ENCODE measurements at regions not wholly inside any gene's neighbourhood (a gene's known extent, or its start where the extent isn't known, plus 50 kb on each side); places are given as distances from the start of the nearest gene placed in this dataset.

DNA sequence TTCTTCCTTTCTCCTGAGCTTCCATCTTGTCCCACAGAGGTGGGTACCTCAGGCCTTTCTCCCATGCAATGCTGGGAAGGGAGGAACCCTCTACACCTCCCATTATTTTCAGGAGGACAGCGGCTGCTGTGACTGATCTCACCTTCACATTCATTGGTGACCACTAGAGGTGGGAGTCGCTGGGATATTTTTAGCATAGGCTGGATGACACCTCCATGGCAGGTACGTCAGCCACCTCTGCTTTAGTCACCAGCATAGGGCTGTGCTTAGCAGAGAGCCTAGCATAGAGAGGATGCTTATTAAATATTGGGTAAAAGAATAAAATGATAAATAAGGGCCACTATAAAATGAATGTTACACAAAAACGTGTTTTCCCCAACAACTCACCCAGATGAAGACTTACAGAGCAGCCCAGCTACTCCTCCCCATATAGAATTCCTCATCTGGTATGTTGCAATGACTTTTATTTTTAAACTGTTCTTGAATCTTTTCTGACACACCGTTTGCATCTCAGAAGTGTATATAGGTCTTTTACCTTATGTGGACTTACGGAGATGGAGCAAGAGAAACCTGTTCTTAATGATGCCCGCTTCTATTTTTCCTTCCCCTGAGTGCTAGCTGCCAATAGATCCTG is 60.9 kb upstream of the SORBS2 start:
- TF ChIP-seq POLR2AphosphoS5 (IDR thresholded peaks at IDR 0.05) (no peak), POLR2A (IDR thresholded peaks at IDR 0.05) (no peak)
- TF ChIP-seq, protein P1, sequence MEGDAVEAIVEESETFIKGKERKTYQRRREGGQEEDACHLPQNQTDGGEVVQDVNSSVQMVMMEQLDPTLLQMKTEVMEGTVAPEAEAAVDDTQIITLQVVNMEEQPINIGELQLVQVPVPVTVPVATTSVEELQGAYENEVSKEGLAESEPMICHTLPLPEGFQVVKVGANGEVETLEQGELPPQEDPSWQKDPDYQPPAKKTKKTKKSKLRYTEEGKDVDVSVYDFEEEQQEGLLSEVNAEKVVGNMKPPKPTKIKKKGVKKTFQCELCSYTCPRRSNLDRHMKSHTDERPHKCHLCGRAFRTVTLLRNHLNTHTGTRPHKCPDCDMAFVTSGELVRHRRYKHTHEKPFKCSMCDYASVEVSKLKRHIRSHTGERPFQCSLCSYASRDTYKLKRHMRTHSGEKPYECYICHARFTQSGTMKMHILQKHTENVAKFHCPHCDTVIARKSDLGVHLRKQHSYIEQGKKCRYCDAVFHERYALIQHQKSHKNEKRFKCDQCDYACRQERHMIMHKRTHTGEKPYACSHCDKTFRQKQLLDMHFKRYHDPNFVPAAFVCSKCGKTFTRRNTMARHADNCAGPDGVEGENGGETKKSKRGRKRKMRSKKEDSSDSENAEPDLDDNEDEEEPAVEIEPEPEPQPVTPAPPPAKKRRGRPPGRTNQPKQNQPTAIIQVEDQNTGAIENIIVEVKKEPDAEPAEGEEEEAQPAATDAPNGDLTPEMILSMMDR (IDR thresholded peaks at IDR 0.05): no peak
